Muscle of arm (tissue), 1 donor: ENCODE measurements at regions not wholly inside any gene's neighbourhood (a gene's known extent, or its start where the extent isn't known, plus 50 kb on each side); places are given as distances from the start of the nearest gene placed in this dataset.

Experiments used
- DNase-seq: peaks from one replicate; pipeline ENCODE4 v3.0.0-alpha.2; 2013

- DNase-seq = no peak
These were observed 211.8 kb downstream of the DTHD1 start for GRCh38 chr4:36493251-36493650.

GRCh38 chr4:36494016-36494415 is 212.6 kb downstream of the DTHD1 start:
- DNase-seq = no peak

- no peak for DNase-seq
These were observed 213.3 kb downstream of the DTHD1 start for GRCh38 chr4:36494747-36495146.

- DNase-seq = no peak
These were observed 220.9 kb downstream of the DTHD1 start for GRCh38 chr4:36502350-36502749.

GRCh38 chr4:36508394-36508793 is 227.0 kb downstream of the DTHD1 start:
- no peak for DNase-seq

GRCh38 chr4:36509845-36510244 is 228.4 kb downstream of the DTHD1 start:
- no peak for DNase-seq

- no peak for DNase-seq
These were observed 230.4 kb downstream of the DTHD1 start for GRCh38 chr4:36511785-36512184.

GRCh38 chr4:36516522-36517095 is 235.2 kb downstream of the DTHD1 start:
- no peak for DNase-seq

GRCh38 chr4:36523182-36523581 is 241.8 kb downstream of the DTHD1 start:
- DNase-seq = no peak

- no peak for DNase-seq
These were observed 251.4 kb downstream of the DTHD1 start for GRCh38 chr4:36532670-36533379.

GRCh38 chr4:36533944-36534343 is 252.5 kb downstream of the DTHD1 start:
- no peak for DNase-seq

- DNase-seq = no peak
These were observed 266.0 kb downstream of the DTHD1 start for GRCh38 chr4:36547383-36547782.

GRCh38 chr4:36549252-36549651 is 267.8 kb downstream of the DTHD1 start:
- DNase-seq = no peak

- no peak for DNase-seq
These were observed 268.6 kb downstream of the DTHD1 start for GRCh38 chr4:36549992-36550391.

- no peak for DNase-seq
These were observed 270.3 kb downstream of the DTHD1 start for GRCh38 chr4:36551697-36552214.

- DNase-seq = no peak
These were observed 271.6 kb downstream of the DTHD1 start for GRCh38 chr4:36553029-36553428.

GRCh38 chr4:36553453-36553852 is 272.0 kb downstream of the DTHD1 start:
- DNase-seq = no peak

GRCh38 chr4:36556984-36557383 is 275.6 kb downstream of the DTHD1 start:
- DNase-seq = no peak

GRCh38 chr4:36568575-36568974 is 287.2 kb downstream of the DTHD1 start:
- DNase-seq = no peak

GRCh38 chr4:36573441-36573840 is 292.0 kb downstream of the DTHD1 start:
- no peak for DNase-seq

GRCh38 chr4:36574816-36575215 is 293.4 kb downstream of the DTHD1 start:
- DNase-seq = no peak

- DNase-seq = no peak
These were observed 300.8 kb downstream of the DTHD1 start for GRCh38 chr4:36582198-36582597.

GRCh38 chr4:36587909-36588472 is 306.6 kb downstream of the DTHD1 start:
- DNase-seq = no peak
